ENCODE measurements at regions not wholly inside any gene's neighbourhood (a gene's known extent, or its start where the extent isn't known, plus 50 kb on each side); places are given as distances from the start of the nearest gene placed in this dataset.

- peak; percentile 19 for DNase-seq (ENCODE audit: low read depth)
- no peak for TF ChIP-seq CTCF (conservative IDR thresholded peaks at IDR 0.05; ENCODE audit: low read depth, low read length)
- H3K4me3 ChIP-seq (ENCODE audit: low read depth, low read length) = no peak overlapping the region
Observed at GRCh38 chr18:41165625-41166024, 789.4 kb upstream of the PIK3C3 start.

DNA sequence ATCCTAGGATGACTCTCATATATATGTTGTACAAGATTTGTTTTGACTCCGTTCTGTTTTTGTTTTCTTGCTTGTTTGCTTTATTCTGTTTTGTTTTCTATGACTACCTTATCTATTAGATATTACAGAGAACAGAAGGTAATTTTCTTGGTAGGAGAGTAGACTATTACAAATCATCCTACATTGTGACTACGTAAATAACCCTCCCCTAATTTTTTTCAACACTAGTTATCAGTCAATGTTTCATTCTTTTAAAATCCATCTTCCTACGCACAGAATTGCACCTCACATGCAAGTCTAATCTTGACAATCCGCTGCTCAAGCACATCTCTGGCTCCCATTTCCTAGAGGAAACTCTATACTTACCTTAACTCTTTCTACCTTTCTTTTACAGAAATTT, 792.3 kb upstream of the PIK3C3 start:
- no peak for DNase-seq (ENCODE audit: low read depth)
- TF ChIP-seq CTCF (conservative IDR thresholded peaks at IDR 0.05; ENCODE audit: low read depth, low read length) = no peak

DNA sequence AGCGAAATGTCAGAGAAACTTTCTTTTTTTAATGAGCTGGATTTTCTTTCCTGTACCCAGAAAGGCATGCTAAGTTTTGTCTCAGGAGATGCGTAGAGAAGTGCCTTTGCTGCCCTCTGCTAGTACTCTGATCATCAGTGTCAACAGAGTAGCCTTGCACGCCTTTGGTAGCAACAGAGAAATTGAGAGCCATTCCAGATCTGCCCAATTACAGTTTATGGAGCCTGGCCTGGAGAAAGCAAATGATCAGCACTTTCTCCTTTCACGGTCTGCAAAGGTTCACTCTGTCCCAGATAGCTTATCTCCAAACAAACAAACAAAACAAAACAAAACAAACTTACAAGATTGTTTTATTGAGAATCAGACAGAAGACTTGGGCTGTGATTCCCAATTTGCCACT, 792.8 kb upstream of the PIK3C3 start:
- no peak overlapping the region for H3K4me3 ChIP-seq (ENCODE audit: low read depth, low read length)
- DNase-seq (ENCODE audit: low read depth) = no peak
- no peak for TF ChIP-seq CTCF (conservative IDR thresholded peaks at IDR 0.05; ENCODE audit: low read depth, low read length)

More for the DNA sequence above, 792.3 kb upstream of the PIK3C3 start:
- H3K4me3 ChIP-seq (ENCODE audit: low read depth, low read length) = no peak overlapping the region

DNA sequence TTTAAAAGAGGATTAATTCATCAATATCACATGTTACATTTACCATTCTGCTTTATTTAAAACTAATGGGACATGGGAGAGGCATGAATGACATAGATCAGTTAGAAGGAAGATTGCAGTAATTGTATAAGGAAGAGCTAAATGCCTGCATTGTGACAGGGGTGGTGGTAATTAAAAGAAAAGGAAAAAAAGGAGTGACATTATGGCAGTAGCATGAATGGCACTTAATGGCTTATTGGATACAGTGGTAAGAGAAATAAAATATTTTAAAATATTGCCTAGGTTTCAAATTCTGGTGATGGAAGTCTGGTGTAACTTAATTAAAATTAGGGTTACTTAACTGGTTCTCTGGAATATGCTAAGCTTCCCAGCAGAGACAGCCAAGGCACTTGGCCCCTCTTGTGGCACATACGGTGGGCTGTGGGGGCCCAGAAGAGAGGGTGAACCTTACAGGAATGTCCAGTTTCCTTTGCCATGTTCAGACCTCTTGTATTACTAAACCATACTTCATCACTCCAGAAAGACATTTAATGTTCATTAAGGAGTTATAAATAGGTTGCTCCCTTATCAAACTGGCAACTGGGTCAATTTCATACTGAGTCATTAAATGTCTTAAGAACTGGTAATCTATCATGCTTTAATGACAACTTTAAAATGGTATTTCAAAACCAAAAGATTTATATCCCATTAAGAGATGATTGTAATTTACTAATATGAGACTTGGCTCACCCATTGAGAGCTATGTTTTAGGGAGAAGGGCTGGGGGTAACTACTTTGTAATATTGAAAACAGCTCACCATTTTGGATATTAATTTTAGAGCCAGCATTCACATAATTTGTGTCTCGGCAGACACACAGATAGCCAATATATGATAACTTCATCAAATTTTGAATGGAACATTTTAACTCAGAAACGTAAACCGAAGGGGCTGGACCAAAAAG, 798.9 kb upstream of the PIK3C3 start:
- DNase-seq (ENCODE audit: low read depth) = no peak
- no peak overlapping the region for H3K4me3 ChIP-seq (ENCODE audit: low read depth, low read length)
- no peak for TF ChIP-seq CTCF (conservative IDR thresholded peaks at IDR 0.05; ENCODE audit: low read depth, low read length)

DNA sequence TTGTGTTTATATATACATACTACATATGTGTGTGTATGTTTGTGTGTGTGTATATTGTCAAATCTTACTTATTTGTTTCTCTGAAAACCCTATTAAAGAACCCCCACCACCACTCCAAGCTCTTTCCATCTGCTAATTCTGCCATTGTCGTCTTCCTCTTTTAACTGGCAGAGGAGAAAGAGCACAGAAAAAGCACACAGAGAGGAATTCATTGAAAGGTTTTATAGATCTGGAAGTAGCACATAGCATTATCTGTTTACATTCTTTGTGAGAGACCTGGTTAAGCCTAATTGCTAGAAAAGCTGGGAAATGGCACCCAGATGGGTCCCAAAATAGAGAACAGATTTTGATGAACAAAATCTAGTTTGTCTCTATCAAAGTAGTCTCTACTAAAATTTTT, 800.0 kb upstream of the PIK3C3 start:
- H3K4me3 ChIP-seq (ENCODE audit: low read depth, low read length) = no peak overlapping the region
- no peak for TF ChIP-seq CTCF (conservative IDR thresholded peaks at IDR 0.05; ENCODE audit: low read depth, low read length)
- no peak for DNase-seq (ENCODE audit: low read depth)

DNA sequence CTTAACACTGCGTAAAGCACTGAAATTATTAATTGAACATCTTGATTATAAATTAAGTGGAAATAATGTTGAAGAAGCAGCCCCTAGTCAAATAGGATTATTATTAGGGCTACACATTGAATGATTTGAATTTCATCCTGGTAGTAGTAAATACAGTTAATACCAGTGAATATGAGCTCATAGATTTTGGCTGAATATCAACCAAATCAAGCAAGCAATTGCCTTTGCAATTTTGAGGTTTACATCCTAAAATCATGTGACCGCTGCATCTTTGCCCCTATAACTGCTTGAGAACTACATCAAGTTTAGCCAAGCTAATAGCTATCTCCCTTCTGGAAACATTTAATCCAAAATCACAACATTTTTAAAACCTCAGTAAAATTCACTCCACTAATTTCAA, 801.2 kb upstream of the PIK3C3 start:
- DNase-seq (ENCODE audit: low read depth) = no peak
- H3K4me3 ChIP-seq (ENCODE audit: low read depth, low read length) = no peak overlapping the region
- no peak for TF ChIP-seq CTCF (conservative IDR thresholded peaks at IDR 0.05; ENCODE audit: low read depth, low read length)

GRCh38 chr18:41150316-41150715, 804.7 kb upstream of the PIK3C3 start:
- H3K4me3 ChIP-seq (ENCODE audit: low read depth, low read length) = no peak overlapping the region
- no peak for DNase-seq (ENCODE audit: low read depth)
- TF ChIP-seq CTCF (conservative IDR thresholded peaks at IDR 0.05; ENCODE audit: low read depth, low read length) = no peak
